Tibial nerve (tissue), 4 donors: ENCODE measurements at regions not wholly inside any gene's neighbourhood (a gene's known extent, or its start where the extent isn't known, plus 50 kb on each side); places are given as distances from the start of the nearest gene placed in this dataset.

Source experiments
- EP300 ChIP-seq, 2 donors: sonication (generic); formaldehyde crosslinking; IDR thresholded peaks; one replicate each; pipeline ENCODE4 v1.6.1; 2017; ENCODE audit warnings: antibody characterized with exemption in 2 of 2, mild to moderate bottlenecking in 1 of 2
- POLR2A ChIP-seq, 2 donors: fragments of 450-650 bp; IDR thresholded peaks; one replicate each; pipeline ENCODE4 v1.6.1; 2017; ENCODE audit warnings: antibody characterized with exemption in 2 of 2, mild to moderate bottlenecking in 2 of 2, moderate library complexity in 2 of 2
- TF ChIP-seq, protein P1 (sequence below), 5 experiments: fragments of 200-600 bp in 3 of 5; fragments of 450-650 bp in 2 of 5; sonication (generic) in 3 of 5; IDR thresholded peaks; one replicate each; pipeline ENCODE4 v1.5.1; 2016 to 2019; ENCODE audit warnings: antibody characterized with exemption in 5 of 5, mild to moderate bottlenecking in 3 of 5, moderate library complexity in 2 of 5

GRCh38 chr6:56904068-56904467 is 50.8 kb upstream of the BEND6 start:
- TF ChIP-seq, protein P1, sequence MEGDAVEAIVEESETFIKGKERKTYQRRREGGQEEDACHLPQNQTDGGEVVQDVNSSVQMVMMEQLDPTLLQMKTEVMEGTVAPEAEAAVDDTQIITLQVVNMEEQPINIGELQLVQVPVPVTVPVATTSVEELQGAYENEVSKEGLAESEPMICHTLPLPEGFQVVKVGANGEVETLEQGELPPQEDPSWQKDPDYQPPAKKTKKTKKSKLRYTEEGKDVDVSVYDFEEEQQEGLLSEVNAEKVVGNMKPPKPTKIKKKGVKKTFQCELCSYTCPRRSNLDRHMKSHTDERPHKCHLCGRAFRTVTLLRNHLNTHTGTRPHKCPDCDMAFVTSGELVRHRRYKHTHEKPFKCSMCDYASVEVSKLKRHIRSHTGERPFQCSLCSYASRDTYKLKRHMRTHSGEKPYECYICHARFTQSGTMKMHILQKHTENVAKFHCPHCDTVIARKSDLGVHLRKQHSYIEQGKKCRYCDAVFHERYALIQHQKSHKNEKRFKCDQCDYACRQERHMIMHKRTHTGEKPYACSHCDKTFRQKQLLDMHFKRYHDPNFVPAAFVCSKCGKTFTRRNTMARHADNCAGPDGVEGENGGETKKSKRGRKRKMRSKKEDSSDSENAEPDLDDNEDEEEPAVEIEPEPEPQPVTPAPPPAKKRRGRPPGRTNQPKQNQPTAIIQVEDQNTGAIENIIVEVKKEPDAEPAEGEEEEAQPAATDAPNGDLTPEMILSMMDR (IDR thresholded peaks at IDR 0.05): no peak
- no peak for TF ChIP-seq POLR2A (IDR thresholded peaks at IDR 0.05)
- TF ChIP-seq EP300 (IDR thresholded peaks at IDR 0.05): no peak
